Keratinocyte (primary cell): ENCODE measurements at regions not wholly inside any gene's neighbourhood (a gene's known extent, or its start where the extent isn't known, plus 50 kb on each side); places are given as distances from the start of the nearest gene placed in this dataset.

Experiments
- DNase-seq: peaks from one replicate; pipeline ENCODE4 v3.0.0-alpha.2; 2011; ENCODE audit warnings: low read depth, missing footprints, low spot score
- FAIRE-seq: peaks from 2 replicates; lab custom pipeline; 2011; peaks lifted over from hg19 to GRCh38; lab: Jason Lieb, UNC
- H2AFZ ChIP-seq: 2 replicates; pipeline ENCODE4 v1.6.0; 2012; ENCODE audit warnings: low read length, control low read depth, inconsistent platforms; ENCODE audit not compliant: control insufficient read depth
- H3K27ac ChIP-seq: 2 replicates; pipeline ENCODE4 v1.5.1; 2011; ENCODE audit warnings: low read length; ENCODE audit not compliant: control insufficient read depth, insufficient read depth
- H3K27me3 ChIP-seq: 3 replicates; pipeline ENCODE4 v1.6.0; 2011; ENCODE audit warnings: low read length; ENCODE audit not compliant: control insufficient read depth, insufficient read depth; ENCODE audit errors: extremely low read depth
- H3K36me3 ChIP-seq, 2 experiments: 2 replicates in 1 of 2; 3 replicates in 1 of 2; pipeline ENCODE4 v1.5.1; 2011; ENCODE audit warnings: low read length in 2 of 2, mild to moderate bottlenecking in 1 of 2; ENCODE audit not compliant: control insufficient read depth in 2 of 2, insufficient read depth in 2 of 2; ENCODE audit errors: extremely low read depth in 1 of 2
- H3K4me1 ChIP-seq: 3 replicates; pipeline ENCODE4 v1.5.1; 2011; ENCODE audit warnings: low read length; ENCODE audit not compliant: control insufficient read depth, insufficient read depth; ENCODE audit errors: extremely low read depth
- H3K4me2 ChIP-seq: 3 replicates; pipeline ENCODE4 v1.6.0; 2011; ENCODE audit warnings: low read depth, low read length; ENCODE audit not compliant: control insufficient read depth, insufficient read depth; ENCODE audit errors: extremely low read depth
- H3K4me3 ChIP-seq, 3 experiments: fragments of 200-600 bp in 1 of 3; sonication (generic) in 1 of 3; 2 replicates in 2 of 3; 3 replicates in 1 of 3; pipeline ENCODE4 v1.5.1; 2011 to 2016; ENCODE audit warnings: low read length in 3 of 3, mild to moderate bottlenecking in 3 of 3, control low read depth in 2 of 3, inconsistent platforms in 1 of 3, low read depth in 1 of 3, mixed read lengths in 1 of 3, mixed run types in 1 of 3, moderate library complexity in 1 of 3; ENCODE audit not compliant: control insufficient read depth in 2 of 3, insufficient read depth in 2 of 3; ENCODE audit errors: extremely low read depth in 1 of 3
- H3K79me2 ChIP-seq: 2 replicates; pipeline ENCODE4 v1.6.0; 2012; ENCODE audit warnings: low read length; ENCODE audit not compliant: control insufficient read depth, insufficient read depth
- H3K9ac ChIP-seq: 3 replicates; pipeline ENCODE4 v1.6.0; 2011; ENCODE audit warnings: low read length; ENCODE audit not compliant: control insufficient read depth, insufficient read depth; ENCODE audit errors: extremely low read depth
- H3K9me1 ChIP-seq: 3 replicates; pipeline ENCODE4 v1.6.0; 2011; ENCODE audit warnings: low read length; ENCODE audit not compliant: control insufficient read depth, insufficient read depth; ENCODE audit errors: extremely low read depth
- H3K9me3 ChIP-seq: 2 replicates; pipeline ENCODE4 v1.5.1; 2012; ENCODE audit warnings: low read depth, low read length; ENCODE audit not compliant: control insufficient read depth
- H4K20me1 ChIP-seq: 3 replicates; pipeline ENCODE4 v1.6.0; 2011; ENCODE audit warnings: low read length; ENCODE audit not compliant: control insufficient read depth, insufficient read depth; ENCODE audit errors: extremely low read depth
- EZH2 ChIP-seq: IDR thresholded peaks from one replicate; pipeline ENCODE4 v1.6.1; 2012; ENCODE audit warnings: inconsistent platforms, mild to moderate bottlenecking, low read length, moderate library complexity
- dilution Hi-C: fragments of 300-500 bp; cut with MboI; formaldehyde crosslinking; loops from one replicate; pipeline ENCODE4 v1.7.0; 2020; ENCODE audit warnings: low sequenced_read_pairs; ENCODE audit not compliant: extremely low pct_ligation_motif_present
- TF ChIP-seq, protein P1 (sequence below), 3 experiments: IDR thresholded peaks in 1 of 3; conservative IDR thresholded peaks in 1 of 3; optimal IDR thresholded peaks in 1 of 3; 2 replicates in 2 of 3; 3 replicates in 1 of 3; pipeline versions ENCODE3 to v1.5.1; 2011; ENCODE audit warnings: low read length in 3 of 3, mild to moderate bottlenecking in 3 of 3, moderate library complexity in 2 of 3, control low read depth in 1 of 3, inconsistent platforms in 1 of 3; ENCODE audit not compliant: insufficient read depth in 2 of 3; ENCODE audit errors: extremely low read depth in 1 of 3

DNA sequence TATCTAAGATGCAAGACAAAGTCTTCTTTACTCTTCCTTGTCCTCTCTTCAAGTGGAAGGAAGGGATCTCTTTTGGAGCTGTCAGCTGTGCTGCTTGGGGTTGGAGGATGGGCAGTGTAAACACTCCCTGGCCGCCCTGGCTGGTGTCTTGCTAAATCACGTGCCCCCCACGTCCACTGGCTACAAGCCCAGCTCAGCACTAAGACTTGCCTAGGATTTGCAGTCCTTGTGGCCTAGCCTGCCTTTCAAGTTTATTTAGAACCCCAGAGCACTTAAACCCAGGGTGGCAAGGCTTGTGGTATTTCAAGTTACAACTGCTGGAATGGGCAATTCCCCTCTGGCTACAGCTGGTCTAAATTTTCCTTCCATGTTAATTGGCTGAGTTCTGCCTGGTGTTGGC lies 272.4 kb upstream of the MYO3A start:
- Histone ChIP-seq H3K27me3 (no peaks in the 10 kb centered on the region), H4K20me1 (no peaks in the 10 kb centered on the region), H3K9ac (no peak overlapping the region), H2AFZ (no peak overlapping the region), H3K4me3 (no peak overlapping the region), H3K79me2 (no peaks in the 10 kb centered on the region), H3K9me3 (no peaks in the 10 kb centered on the region), H3K9me1 (no peaks in the 10 kb centered on the region), H3K27ac (no peak overlapping the region), H3K4me2 (no peak overlapping the region), H3K36me3 (no peaks in the 10 kb centered on the region), H3K4me1 (no peaks in the 10 kb centered on the region)
- DNase-seq (no peak), FAIRE-seq (no peak)
- TF ChIP-seq EZH2: no peak
- TF ChIP-seq, protein P1, sequence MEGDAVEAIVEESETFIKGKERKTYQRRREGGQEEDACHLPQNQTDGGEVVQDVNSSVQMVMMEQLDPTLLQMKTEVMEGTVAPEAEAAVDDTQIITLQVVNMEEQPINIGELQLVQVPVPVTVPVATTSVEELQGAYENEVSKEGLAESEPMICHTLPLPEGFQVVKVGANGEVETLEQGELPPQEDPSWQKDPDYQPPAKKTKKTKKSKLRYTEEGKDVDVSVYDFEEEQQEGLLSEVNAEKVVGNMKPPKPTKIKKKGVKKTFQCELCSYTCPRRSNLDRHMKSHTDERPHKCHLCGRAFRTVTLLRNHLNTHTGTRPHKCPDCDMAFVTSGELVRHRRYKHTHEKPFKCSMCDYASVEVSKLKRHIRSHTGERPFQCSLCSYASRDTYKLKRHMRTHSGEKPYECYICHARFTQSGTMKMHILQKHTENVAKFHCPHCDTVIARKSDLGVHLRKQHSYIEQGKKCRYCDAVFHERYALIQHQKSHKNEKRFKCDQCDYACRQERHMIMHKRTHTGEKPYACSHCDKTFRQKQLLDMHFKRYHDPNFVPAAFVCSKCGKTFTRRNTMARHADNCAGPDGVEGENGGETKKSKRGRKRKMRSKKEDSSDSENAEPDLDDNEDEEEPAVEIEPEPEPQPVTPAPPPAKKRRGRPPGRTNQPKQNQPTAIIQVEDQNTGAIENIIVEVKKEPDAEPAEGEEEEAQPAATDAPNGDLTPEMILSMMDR (optimal IDR thresholded peaks at IDR 0.05 in 1 of 3, IDR thresholded peaks at IDR 0.05 in 1 of 3, conservative IDR thresholded peaks at IDR 0.05 in 1 of 3; ENCODE audit: extremely low read depth in 1 of 3, insufficient read depth in 2 of 3, low read length in 3 of 3): no peak
- dilution Hi-C loops: no loop called here

DNA sequence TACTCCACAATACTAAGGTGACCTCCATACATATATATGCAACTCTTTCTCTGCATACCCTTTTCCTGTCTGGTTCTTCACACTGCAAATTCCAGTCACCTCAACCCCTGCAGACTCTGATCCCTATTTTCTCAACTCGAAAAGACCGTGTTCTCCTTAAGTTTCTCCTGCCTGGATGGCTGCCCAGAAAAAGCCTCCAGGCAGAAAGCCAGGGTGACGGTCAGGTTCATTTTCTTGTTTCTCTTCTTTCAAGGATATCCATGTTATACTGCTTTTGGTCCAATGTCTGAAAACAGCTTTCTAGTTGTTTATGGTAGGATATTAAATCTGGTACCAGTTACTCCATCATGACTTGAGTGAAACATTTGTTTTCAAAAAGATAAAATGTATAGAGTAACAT lies 267.8 kb upstream of the MYO3A start:
- no peak overlapping the region for H3K9ac ChIP-seq
- H3K9me1 ChIP-seq: no peaks in the 10 kb centered on the region
- no peak for DNase-seq
- dilution Hi-C loops: no loop called here
- no peak overlapping the region for H3K4me2 ChIP-seq
- H3K27me3 ChIP-seq: no peaks in the 10 kb centered on the region
- TF ChIP-seq EZH2: no peak
- TF ChIP-seq, protein P1 (optimal IDR thresholded peaks at IDR 0.05 in 1 of 3, IDR thresholded peaks at IDR 0.05 in 1 of 3, conservative IDR thresholded peaks at IDR 0.05 in 1 of 3; ENCODE audit: extremely low read depth in 1 of 3, insufficient read depth in 2 of 3, low read length in 3 of 3): no peak
- H3K4me1 ChIP-seq: no peaks in the 10 kb centered on the region
- H3K4me3 ChIP-seq: no peak overlapping the region
- H3K79me2 ChIP-seq: no peaks in the 10 kb centered on the region
- H3K27ac ChIP-seq: no peak overlapping the region
- H2AFZ ChIP-seq: no peak overlapping the region
- H3K36me3 ChIP-seq: no peaks in the 10 kb centered on the region
- no peaks in the 10 kb centered on the region for H4K20me1 ChIP-seq
- FAIRE-seq: no peak
- no peaks in the 10 kb centered on the region for H3K9me3 ChIP-seq
